ENCODE measurements at regions not wholly inside any gene's neighbourhood (a gene's known extent, or its start where the extent isn't known, plus 50 kb on each side); places are given as distances from the start of the nearest gene placed in this dataset.

- TF ChIP-seq CTCF (IDR thresholded peaks at IDR 0.05; ENCODE audit: borderline replicate concordance, insufficient read depth, low read depth, low read length) = no peak
- H3K4me3 ChIP-seq (ENCODE audit: low read depth, low read length) = no peak overlapping the region
These were observed 53.8 kb upstream of the SMAD3 start for GRCh38 chr15:67011617-67012005.

GRCh38 chr15:67013696-67014095 lies 51.7 kb upstream of the SMAD3 start:
- no peak overlapping the region for H3K4me3 ChIP-seq (ENCODE audit: low read depth, low read length)
- TF ChIP-seq CTCF (IDR thresholded peaks at IDR 0.05; ENCODE audit: borderline replicate concordance, insufficient read depth, low read depth, low read length) = no peak

All from GM12875 (cell line).